Peyer's patch (tissue), 4 donors: ENCODE measurements at regions not wholly inside any gene's neighbourhood (a gene's known extent, or its start where the extent isn't known, plus 50 kb on each side); places are given as distances from the start of the nearest gene placed in this dataset.

ENCODE experiments used
- DNase-seq, 3 donors: peaks; one replicate each; pipeline ENCODE4 v3.0.0-alpha.2; 2017 to 2019
- H3K27ac ChIP-seq, 4 donors: fragments of 200-600 bp; sonication (generic); one replicate each; pipeline ENCODE4 v1.5.1; 2016 to 2019
- H3K27me3 ChIP-seq, 2 donors: fragments of 200-600 bp; sonication (generic); one replicate each; pipeline ENCODE4 v1.5.1; 2019
- H3K36me3 ChIP-seq, 3 donors: fragments of 200-600 bp; sonication (generic); one replicate each; pipeline ENCODE4 v1.5.1; 2016 to 2019
- H3K4me1 ChIP-seq, 4 donors: fragments of 200-600 bp; sonication (generic); one replicate each; pipeline ENCODE4 v1.5.1; 2016 to 2019
- H3K4me3 ChIP-seq, 4 donors: fragments of 200-600 bp; sonication (generic); 1 replicate in 3 of 4; 2 replicates in 1 of 4; pipeline ENCODE4 v1.5.1; 2016 to 2019; ENCODE audit warnings: mild to moderate bottlenecking in 1 of 4
- H3K9me3 ChIP-seq, 4 donors: fragments of 200-600 bp; sonication (generic); one replicate each; pipeline ENCODE4 v1.5.1; 2016 to 2019; ENCODE audit warnings: mild to moderate bottlenecking in 1 of 4
- POLR2A ChIP-seq, 2 donors: fragments of 450-650 bp; IDR thresholded peaks; one replicate each; pipeline ENCODE4 v1.5.1; 2017; ENCODE audit warnings: antibody characterized with exemption in 2 of 2, mild to moderate bottlenecking in 2 of 2, moderate library complexity in 2 of 2
- TF ChIP-seq, protein P1 (sequence below), 6 experiments: fragments of 450-650 bp in 4 of 6; fragments of 200-600 bp in 2 of 6; sonication (generic) in 1 of 6; IDR thresholded peaks; one replicate each; pipeline ENCODE4 v1.5.1; 2017 to 2019; ENCODE audit warnings: antibody characterized with exemption in 6 of 6, mild to moderate bottlenecking in 3 of 6, moderate library complexity in 1 of 6

DNA sequence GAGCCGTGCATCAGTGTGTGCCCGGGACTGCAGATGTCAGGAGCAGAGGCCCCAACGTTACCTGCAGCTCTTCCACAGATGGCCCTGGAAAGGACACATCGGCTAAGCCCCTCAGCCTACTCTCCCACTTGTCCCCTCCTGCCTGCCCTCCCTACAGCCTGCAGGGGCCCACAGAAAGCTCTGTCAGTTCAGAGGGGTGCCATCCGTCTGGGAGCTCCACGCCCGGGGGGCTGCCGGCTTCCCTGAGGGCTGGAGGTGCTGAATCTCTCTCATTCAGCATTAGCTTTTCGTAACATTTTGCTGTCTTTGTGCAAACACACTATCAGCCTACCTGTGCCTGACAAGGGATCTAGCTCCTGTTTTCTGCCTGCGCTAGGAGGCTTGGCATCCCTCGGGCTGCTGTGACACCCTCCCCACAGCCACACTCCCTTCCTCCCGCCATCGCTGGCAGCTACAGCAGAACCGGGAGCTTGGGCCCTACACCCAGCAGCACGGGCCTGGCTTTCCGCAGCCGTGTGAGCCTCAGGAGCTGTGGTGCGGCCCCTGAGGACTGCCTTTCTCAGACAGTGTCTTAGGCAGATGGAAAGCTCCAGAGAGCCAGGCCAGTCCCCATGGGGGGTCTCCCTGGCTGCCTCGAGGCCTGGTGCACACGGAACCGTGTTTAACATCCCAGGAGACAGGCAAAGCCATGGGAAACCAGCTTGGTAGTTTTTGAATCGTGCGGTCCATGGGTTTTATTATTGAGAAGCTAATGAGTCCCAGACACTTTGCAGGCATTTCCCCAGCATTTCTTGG is 198.3 kb upstream of the B3GAT1 start:
- H3K4me3 ChIP-seq, result no peak overlapping the region
- no peak for DNase-seq
- TF ChIP-seq, protein P1, sequence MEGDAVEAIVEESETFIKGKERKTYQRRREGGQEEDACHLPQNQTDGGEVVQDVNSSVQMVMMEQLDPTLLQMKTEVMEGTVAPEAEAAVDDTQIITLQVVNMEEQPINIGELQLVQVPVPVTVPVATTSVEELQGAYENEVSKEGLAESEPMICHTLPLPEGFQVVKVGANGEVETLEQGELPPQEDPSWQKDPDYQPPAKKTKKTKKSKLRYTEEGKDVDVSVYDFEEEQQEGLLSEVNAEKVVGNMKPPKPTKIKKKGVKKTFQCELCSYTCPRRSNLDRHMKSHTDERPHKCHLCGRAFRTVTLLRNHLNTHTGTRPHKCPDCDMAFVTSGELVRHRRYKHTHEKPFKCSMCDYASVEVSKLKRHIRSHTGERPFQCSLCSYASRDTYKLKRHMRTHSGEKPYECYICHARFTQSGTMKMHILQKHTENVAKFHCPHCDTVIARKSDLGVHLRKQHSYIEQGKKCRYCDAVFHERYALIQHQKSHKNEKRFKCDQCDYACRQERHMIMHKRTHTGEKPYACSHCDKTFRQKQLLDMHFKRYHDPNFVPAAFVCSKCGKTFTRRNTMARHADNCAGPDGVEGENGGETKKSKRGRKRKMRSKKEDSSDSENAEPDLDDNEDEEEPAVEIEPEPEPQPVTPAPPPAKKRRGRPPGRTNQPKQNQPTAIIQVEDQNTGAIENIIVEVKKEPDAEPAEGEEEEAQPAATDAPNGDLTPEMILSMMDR (IDR thresholded peaks at IDR 0.05), result no peak
- TF ChIP-seq POLR2A (IDR thresholded peaks at IDR 0.05), result no peak
- no peaks in the 10 kb centered on the region for H3K36me3 ChIP-seq
- H3K9me3 ChIP-seq, result no peaks in the 10 kb centered on the region
- no peak overlapping the region for H3K27ac ChIP-seq
- H3K4me1 ChIP-seq, result no peaks in the 10 kb centered on the region
- no peaks in the 10 kb centered on the region for H3K27me3 ChIP-seq

DNA sequence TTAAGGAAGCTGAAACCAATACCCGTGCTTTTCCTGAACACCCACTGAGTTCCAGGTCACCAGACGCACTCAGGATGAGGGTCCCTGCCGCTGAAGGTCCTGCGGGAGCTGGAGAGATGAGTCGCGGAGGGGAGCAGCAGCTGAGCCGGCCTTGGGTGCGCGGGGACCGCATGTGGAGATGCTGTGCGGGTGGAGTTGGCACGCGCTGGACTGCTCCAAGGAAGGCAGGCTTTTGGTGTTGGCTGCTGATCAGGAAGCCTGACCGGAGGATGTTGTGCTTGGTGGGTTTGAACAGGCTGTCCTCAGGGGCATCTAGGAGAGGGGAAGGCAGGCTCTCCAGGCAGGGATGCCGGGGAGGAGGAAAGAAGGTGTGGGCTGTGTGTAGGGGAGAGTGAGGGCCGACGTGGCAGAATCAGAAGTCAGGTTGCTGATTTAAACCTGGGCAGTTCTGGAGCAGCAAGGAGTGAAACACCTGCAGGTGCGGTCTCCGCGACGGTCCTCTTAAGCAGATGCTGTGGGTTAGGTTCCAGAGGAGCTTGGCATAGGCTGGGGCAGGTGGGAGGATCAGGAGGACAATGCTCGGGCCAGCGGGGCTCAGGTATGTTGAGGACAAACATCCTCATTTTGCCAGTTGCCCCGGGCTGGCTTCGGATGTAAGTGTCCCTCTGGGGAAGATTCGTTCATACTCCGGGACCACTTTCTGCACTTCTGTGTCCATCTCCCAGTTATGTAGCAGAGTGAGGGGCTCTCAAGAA is 197.5 kb upstream of the B3GAT1 start:
- Histone ChIP-seq H3K4me1 (no peaks in the 10 kb centered on the region), H3K36me3 (no peaks in the 10 kb centered on the region)
- DNase-seq, result no peak

DNA sequence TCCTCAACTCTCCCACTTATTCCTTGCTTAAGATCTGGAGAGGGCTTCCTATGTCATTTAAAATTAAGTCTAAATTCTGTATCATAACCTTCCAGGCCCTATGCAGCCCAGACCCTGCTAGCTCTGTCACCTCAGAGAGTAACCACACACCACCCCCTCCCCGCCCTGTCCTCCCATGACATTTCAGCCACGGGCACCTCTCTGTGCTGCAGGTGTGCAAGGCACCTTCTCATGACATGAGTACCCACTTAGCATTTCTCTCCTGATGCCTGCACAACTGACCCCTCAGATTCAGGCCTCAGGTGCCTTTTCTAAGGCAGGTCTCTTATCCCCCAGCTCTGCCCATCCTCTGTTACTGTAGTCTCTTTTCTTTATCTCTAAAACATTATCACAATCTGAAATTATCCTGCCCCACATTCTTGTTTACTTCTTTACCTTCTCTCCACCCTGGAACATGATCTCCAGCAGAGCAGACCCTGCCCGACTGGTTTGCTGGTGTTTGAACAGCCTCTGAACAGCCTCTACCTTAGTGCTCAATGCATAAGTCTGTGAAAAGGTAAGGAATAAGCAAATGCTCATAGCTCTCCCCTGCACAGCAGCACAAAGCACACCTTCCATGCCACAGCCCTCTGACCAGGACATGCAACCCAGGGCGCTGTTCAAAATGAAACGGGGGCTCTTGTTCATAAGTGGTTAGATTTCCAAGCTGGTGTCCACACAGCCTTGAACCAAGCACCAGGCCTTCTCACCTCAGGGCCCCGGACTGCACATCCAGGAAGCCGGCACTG is 196.1 kb upstream of the B3GAT1 start:
- H3K4me1 ChIP-seq, result no peaks in the 10 kb centered on the region
- H3K27me3 ChIP-seq, result no peaks in the 10 kb centered on the region
- no peaks in the 10 kb centered on the region for H3K36me3 ChIP-seq
- no peaks in the 10 kb centered on the region for H3K9me3 ChIP-seq
- no peak overlapping the region for H3K4me3 ChIP-seq
- DNase-seq, result no peak
- TF ChIP-seq, protein P1 (IDR thresholded peaks at IDR 0.05), result no peak
- TF ChIP-seq POLR2A (IDR thresholded peaks at IDR 0.05), result no peak
- no peak overlapping the region for H3K27ac ChIP-seq

More for the DNA sequence above, 197.5 kb upstream of the B3GAT1 start:
- no peaks in the 10 kb centered on the region for H3K27me3 ChIP-seq
- H3K27ac ChIP-seq, result no peak overlapping the region
- TF ChIP-seq, protein P1 (IDR thresholded peaks at IDR 0.05), result no peak
- no peak for TF ChIP-seq POLR2A (IDR thresholded peaks at IDR 0.05)
- H3K9me3 ChIP-seq, result no peaks in the 10 kb centered on the region
- no peak overlapping the region for H3K4me3 ChIP-seq

DNA sequence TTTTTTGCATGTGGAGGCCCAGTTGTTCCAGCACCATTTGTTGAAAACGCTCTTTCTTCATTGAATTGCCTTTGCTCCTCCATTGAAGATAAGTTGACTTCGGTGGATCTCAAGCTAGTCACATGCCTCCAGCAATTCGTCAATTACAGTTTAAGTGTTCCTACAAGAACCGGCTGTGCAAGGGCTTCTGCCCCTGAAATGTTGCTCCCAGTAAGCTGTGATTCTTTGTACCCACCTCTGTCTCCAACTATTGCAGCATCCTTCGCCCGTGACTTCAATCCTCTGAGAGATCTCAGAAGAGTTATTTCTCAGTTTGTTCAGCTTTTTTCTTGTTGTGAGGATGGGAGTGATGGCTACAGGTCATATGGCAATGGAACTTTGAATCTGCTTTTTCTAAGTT is 194.2 kb upstream of the B3GAT1 start:
- DNase-seq, result no peak
- no peaks in the 10 kb centered on the region for H3K4me1 ChIP-seq
- no peaks in the 10 kb centered on the region for H3K9me3 ChIP-seq
- H3K27me3 ChIP-seq, result no peaks in the 10 kb centered on the region
- TF ChIP-seq, protein P1 (IDR thresholded peaks at IDR 0.05), result no peak
- no peak for TF ChIP-seq POLR2A (IDR thresholded peaks at IDR 0.05)
- H3K4me3 ChIP-seq, result no peak overlapping the region
- no peak overlapping the region for H3K27ac ChIP-seq
- H3K36me3 ChIP-seq, result no peaks in the 10 kb centered on the region

DNA sequence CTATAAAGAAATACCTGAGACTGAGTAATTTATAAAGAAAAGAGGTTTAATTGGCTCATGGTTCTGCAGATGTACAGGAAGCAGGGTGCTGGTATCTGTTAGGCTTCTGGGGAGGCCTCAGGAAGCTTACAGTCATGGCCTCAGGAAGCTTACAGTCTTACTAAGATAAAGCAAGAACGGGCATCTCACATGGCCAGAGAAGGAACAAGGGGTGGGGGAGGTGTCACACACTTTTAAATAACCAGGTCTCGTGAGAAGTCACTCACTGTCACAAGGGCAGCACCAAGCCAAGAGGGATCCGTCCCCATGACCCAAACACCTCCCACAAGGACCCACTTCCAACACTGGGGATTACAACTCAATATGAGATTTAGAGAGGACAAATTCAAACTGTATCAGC is 192.8 kb upstream of the B3GAT1 start:
- no peak for TF ChIP-seq POLR2A (IDR thresholded peaks at IDR 0.05)
- TF ChIP-seq, protein P1 (IDR thresholded peaks at IDR 0.05), result no peak
- Histone ChIP-seq H3K36me3 (no peaks in the 10 kb centered on the region), H3K4me1 (no peaks in the 10 kb centered on the region), H3K4me3 (no peak overlapping the region), H3K9me3 (no peaks in the 10 kb centered on the region), H3K27me3 (no peaks in the 10 kb centered on the region), H3K27ac (no peak overlapping the region)
- DNase-seq, result no peak
